Osteoblast (primary cell): ENCODE measurements at regions not wholly inside any gene's neighbourhood (a gene's known extent, or its start where the extent isn't known, plus 50 kb on each side); places are given as distances from the start of the nearest gene placed in this dataset.

ENCODE experiments used
- DNase-seq: peaks from one replicate; pipeline ENCODE4 v3.0.0; 2011; ENCODE audit warnings: low spot score, mixed read lengths; ENCODE audit not compliant: insufficient read length; ENCODE audit errors: missing footprints
- H2AFZ ChIP-seq: 2 replicates; pipeline ENCODE4 v1.6.0; 2011; ENCODE audit warnings: mild to moderate bottlenecking, low read length
- H3K27ac ChIP-seq: 2 replicates; pipeline ENCODE4 v1.5.1; 2011; ENCODE audit warnings: mild to moderate bottlenecking, low read depth, low read length, moderate library complexity
- H3K27me3 ChIP-seq: 2 replicates; pipeline ENCODE4 v1.6.0; 2012; ENCODE audit warnings: mild to moderate bottlenecking, control low read depth, inconsistent platforms, low read length, moderate library complexity; ENCODE audit not compliant: insufficient read depth
- H3K36me3 ChIP-seq: 2 replicates; pipeline ENCODE4 v1.5.1; 2011; ENCODE audit warnings: mild to moderate bottlenecking, low read length, control low read depth, moderate library complexity; ENCODE audit not compliant: insufficient read depth
- H3K4me1 ChIP-seq: 2 replicates; pipeline ENCODE4 v1.5.1; 2011; ENCODE audit warnings: mild to moderate bottlenecking, low read length, control low read depth, moderate library complexity; ENCODE audit not compliant: insufficient read depth
- H3K4me2 ChIP-seq: 2 replicates; pipeline ENCODE4 v1.6.0; 2011; ENCODE audit warnings: mild to moderate bottlenecking, low read length; ENCODE audit not compliant: insufficient read depth
- H3K4me3 ChIP-seq: fragments of 200-600 bp; sonication (generic); 3 replicates; pipeline ENCODE4 v1.5.1; 2012; ENCODE audit warnings: mild to moderate bottlenecking, low read length, inconsistent platforms; ENCODE audit not compliant: insufficient read depth
- H3K79me2 ChIP-seq: 2 replicates; pipeline ENCODE4 v1.6.0; 2012; ENCODE audit warnings: mild to moderate bottlenecking, low read length, control low read depth, inconsistent platforms; ENCODE audit not compliant: insufficient read depth
- H3K9me3 ChIP-seq: 2 replicates; pipeline ENCODE4 v1.5.1; 2011; ENCODE audit warnings: low read depth, low read length, control low read depth
- H4K20me1 ChIP-seq: 2 replicates; pipeline ENCODE4 v1.6.0; 2012; ENCODE audit warnings: mild to moderate bottlenecking, low read length, control low read depth; ENCODE audit not compliant: insufficient read depth
- TF ChIP-seq, protein P1 (sequence below): IDR thresholded peaks from 2 replicates; pipeline ENCODE4 v1.5.1; 2011; ENCODE audit warnings: mild to moderate bottlenecking, low read depth, low read length, moderate library complexity; ENCODE audit errors: extremely low read depth

DNA sequence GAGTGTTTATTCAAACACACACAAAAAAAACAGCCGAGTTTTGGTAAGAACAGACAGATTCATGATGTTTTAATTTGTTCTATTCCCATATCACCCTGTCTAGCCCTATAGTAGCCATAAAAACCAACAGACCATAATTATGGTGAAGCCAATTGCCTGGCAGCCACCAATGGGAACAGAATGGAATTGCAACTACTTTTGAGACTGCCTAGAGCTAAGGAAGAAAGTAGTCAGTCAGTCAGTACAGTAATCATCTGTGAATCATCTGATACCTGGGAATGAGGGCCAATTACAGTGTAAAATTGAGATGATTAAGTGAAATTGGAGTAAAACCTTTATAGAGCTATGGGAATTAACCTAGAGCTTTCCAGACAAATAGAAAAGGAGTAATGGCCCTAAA, 952.7 kb upstream of the KCND2 start:
- Histone ChIP-seq H4K20me1 (no peaks in the 10 kb centered on the region), H3K4me1 (no peaks in the 10 kb centered on the region), H3K27me3 (no peaks in the 10 kb centered on the region), H2AFZ (no peak overlapping the region), H3K4me3 (no peak overlapping the region), H3K27ac (no peak overlapping the region), H3K4me2 (no peak overlapping the region), H3K79me2 (no peaks in the 10 kb centered on the region), H3K9me3 (no peaks in the 10 kb centered on the region), H3K36me3 (no peaks in the 10 kb centered on the region)
- TF ChIP-seq, protein P1, sequence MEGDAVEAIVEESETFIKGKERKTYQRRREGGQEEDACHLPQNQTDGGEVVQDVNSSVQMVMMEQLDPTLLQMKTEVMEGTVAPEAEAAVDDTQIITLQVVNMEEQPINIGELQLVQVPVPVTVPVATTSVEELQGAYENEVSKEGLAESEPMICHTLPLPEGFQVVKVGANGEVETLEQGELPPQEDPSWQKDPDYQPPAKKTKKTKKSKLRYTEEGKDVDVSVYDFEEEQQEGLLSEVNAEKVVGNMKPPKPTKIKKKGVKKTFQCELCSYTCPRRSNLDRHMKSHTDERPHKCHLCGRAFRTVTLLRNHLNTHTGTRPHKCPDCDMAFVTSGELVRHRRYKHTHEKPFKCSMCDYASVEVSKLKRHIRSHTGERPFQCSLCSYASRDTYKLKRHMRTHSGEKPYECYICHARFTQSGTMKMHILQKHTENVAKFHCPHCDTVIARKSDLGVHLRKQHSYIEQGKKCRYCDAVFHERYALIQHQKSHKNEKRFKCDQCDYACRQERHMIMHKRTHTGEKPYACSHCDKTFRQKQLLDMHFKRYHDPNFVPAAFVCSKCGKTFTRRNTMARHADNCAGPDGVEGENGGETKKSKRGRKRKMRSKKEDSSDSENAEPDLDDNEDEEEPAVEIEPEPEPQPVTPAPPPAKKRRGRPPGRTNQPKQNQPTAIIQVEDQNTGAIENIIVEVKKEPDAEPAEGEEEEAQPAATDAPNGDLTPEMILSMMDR = no peak
- no peak for DNase-seq

GRCh38 chr7:119329715-119330114, 943.3 kb upstream of the KCND2 start:
- Histone ChIP-seq H3K9me3 (no peaks in the 10 kb centered on the region), H4K20me1 (no peaks in the 10 kb centered on the region), H3K4me1 (no peaks in the 10 kb centered on the region), H3K4me2 (no peak overlapping the region), H3K27me3 (no peaks in the 10 kb centered on the region), H3K79me2 (no peaks in the 10 kb centered on the region), H3K27ac (no peak overlapping the region), H3K36me3 (no peaks in the 10 kb centered on the region), H2AFZ (no peak overlapping the region), H3K4me3 (no peak overlapping the region)
- TF ChIP-seq, protein P1 = no peak
- DNase-seq = no peak

DNA sequence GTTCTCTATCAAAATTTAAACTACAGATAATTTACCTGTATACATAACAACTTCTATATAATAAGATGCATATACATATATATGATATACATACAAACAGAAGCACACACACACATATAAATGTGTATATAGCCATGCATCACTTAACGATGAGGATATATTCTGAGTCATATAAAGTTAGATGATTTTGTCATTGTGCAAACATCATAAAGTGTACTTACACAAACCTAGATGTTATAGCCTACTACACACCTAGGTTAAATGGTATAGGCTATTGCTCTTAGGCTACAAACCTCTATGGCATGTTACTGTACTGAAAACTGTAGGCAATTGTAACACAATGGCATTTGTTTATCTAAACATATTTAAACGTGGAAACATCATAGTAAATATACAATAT, 937.6 kb upstream of the KCND2 start:
- Histone ChIP-seq H3K4me1 (no peaks in the 10 kb centered on the region), H3K36me3 (no peaks in the 10 kb centered on the region), H3K4me3 (no peak overlapping the region), H3K9me3 (no peaks in the 10 kb centered on the region), H3K79me2 (no peaks in the 10 kb centered on the region), H4K20me1 (no peaks in the 10 kb centered on the region), H3K27me3 (no peaks in the 10 kb centered on the region), H3K4me2 (no peak overlapping the region), H2AFZ (no peak overlapping the region), H3K27ac (no peak overlapping the region)
- DNase-seq = no peak
- TF ChIP-seq, protein P1 = no peak

GRCh38 chr7:119341822-119342221, 931.2 kb upstream of the KCND2 start:
- Histone ChIP-seq H3K4me3 (no peak overlapping the region), H3K27ac (no peak overlapping the region), H4K20me1 (no peaks in the 10 kb centered on the region), H3K9me3 (no peaks in the 10 kb centered on the region), H2AFZ (no peak overlapping the region), H3K4me2 (no peak overlapping the region), H3K4me1 (no peaks in the 10 kb centered on the region), H3K36me3 (no peaks in the 10 kb centered on the region), H3K27me3 (no peaks in the 10 kb centered on the region), H3K79me2 (no peaks in the 10 kb centered on the region)
- DNase-seq = no peak
- TF ChIP-seq, protein P1 = no peak
